ENCODE measurements at regions not wholly inside any gene's neighbourhood (a gene's known extent, or its start where the extent isn't known, plus 50 kb on each side); places are given as distances from the start of the nearest gene placed in this dataset.

- no peak for DNase-seq (ENCODE audit: low spot score)
- TF ChIP-seq, protein P1, sequence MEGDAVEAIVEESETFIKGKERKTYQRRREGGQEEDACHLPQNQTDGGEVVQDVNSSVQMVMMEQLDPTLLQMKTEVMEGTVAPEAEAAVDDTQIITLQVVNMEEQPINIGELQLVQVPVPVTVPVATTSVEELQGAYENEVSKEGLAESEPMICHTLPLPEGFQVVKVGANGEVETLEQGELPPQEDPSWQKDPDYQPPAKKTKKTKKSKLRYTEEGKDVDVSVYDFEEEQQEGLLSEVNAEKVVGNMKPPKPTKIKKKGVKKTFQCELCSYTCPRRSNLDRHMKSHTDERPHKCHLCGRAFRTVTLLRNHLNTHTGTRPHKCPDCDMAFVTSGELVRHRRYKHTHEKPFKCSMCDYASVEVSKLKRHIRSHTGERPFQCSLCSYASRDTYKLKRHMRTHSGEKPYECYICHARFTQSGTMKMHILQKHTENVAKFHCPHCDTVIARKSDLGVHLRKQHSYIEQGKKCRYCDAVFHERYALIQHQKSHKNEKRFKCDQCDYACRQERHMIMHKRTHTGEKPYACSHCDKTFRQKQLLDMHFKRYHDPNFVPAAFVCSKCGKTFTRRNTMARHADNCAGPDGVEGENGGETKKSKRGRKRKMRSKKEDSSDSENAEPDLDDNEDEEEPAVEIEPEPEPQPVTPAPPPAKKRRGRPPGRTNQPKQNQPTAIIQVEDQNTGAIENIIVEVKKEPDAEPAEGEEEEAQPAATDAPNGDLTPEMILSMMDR (IDR thresholded peaks at IDR 0.05; ENCODE audit: borderline replicate concordance, control extremely low read depth, extremely low read depth, insufficient read depth, missing control alignments), result no peak
- in situ Hi-C loops (cut with MboI; ENCODE audit: low sequenced_read_pairs, unreplicated experiment), result no loop called here
Measured at GRCh38 chr1:87930796-87931195, 602.1 kb downstream of the LMO4 start.

GRCh38 chr1:87933171-87933570 is 604.5 kb downstream of the LMO4 start:
- TF ChIP-seq, protein P1 (IDR thresholded peaks at IDR 0.05; ENCODE audit: borderline replicate concordance, control extremely low read depth, extremely low read depth, insufficient read depth, missing control alignments), result no peak
- in situ Hi-C loops (cut with MboI; ENCODE audit: low sequenced_read_pairs, unreplicated experiment), result no loop called here
- DNase-seq (ENCODE audit: low spot score), result no peak

GRCh38 chr1:87935130-87935529 is 606.5 kb downstream of the LMO4 start:
- TF ChIP-seq, protein P1 (IDR thresholded peaks at IDR 0.05; ENCODE audit: borderline replicate concordance, control extremely low read depth, extremely low read depth, insufficient read depth, missing control alignments), result no peak
- no peak for DNase-seq (ENCODE audit: low spot score)
- in situ Hi-C loops (cut with MboI; ENCODE audit: low sequenced_read_pairs, unreplicated experiment), result no loop called here

DNA sequence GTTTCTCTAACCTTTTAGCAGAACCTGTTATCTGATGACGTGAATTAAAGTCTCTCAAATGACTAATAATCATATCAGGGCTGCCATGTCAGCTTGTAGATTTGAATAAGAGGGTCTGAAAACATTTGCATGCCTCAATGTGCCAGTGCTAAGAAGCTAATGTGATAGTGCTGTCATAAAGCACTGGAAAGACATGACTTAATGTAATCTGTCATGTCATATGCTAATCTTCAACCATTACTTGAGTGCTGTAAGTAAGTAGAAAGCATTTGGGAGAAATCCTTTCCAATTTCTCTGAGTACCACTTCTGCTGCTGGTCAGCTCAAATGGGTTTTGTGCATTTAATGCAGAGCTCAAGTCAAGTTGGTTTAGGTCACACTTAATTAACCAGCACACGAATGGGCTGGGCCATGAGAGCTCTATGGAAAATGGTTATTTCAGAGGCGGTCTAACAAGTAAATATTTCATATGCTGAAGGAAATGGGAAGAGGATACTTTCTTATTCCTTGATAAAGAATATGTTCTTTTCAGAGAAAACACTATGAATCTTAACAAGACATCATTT is 609.2 kb downstream of the LMO4 start:
- DNase-seq (ENCODE audit: low spot score), result no peak
- in situ Hi-C loops (cut with MboI; ENCODE audit: low sequenced_read_pairs, unreplicated experiment), result no loop called here
- TF ChIP-seq, protein P1 (IDR thresholded peaks at IDR 0.05; ENCODE audit: borderline replicate concordance, control extremely low read depth, extremely low read depth, insufficient read depth, missing control alignments), result no peak

DNA sequence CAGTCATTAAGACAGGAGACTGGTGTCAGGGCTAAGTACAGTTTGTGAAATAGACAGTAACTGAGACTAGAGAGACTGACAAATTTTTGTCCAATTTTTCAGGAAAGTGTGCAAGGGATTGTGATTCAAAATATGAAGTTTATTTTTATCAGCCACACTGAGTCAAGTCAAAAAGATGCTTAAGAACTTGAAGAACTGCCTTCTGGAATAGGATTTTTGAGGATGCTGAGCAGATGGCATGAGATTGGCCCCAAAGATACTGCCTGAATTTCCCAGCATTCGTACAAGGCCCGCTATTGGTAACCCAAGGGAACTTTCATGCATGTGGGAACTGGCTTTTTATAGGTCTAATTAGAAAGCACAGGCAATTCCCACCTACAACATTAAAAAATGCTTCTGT is 610.0 kb downstream of the LMO4 start:
- TF ChIP-seq, protein P1 (IDR thresholded peaks at IDR 0.05; ENCODE audit: borderline replicate concordance, control extremely low read depth, extremely low read depth, insufficient read depth, missing control alignments), result no peak
- in situ Hi-C loops (cut with MboI; ENCODE audit: low sequenced_read_pairs, unreplicated experiment), result no loop called here
- no peak for DNase-seq (ENCODE audit: low spot score)

GRCh38 chr1:87939444-87939843 is 610.8 kb downstream of the LMO4 start:
- in situ Hi-C loops (cut with MboI; ENCODE audit: low sequenced_read_pairs, unreplicated experiment), result no loop called here
- DNase-seq (ENCODE audit: low spot score), result no peak
- TF ChIP-seq, protein P1 (IDR thresholded peaks at IDR 0.05; ENCODE audit: borderline replicate concordance, control extremely low read depth, extremely low read depth, insufficient read depth, missing control alignments), result no peak
